ENCODE measurements at regions not wholly inside any gene's neighbourhood (a gene's known extent, or its start where the extent isn't known, plus 50 kb on each side); places are given as distances from the start of the nearest gene placed in this dataset.
"Not testable (repeated sequence)": the region's sequence is repeated elsewhere in the genome, so short reads cannot be mapped to it uniquely, and the experiment has no call there.

DNA sequence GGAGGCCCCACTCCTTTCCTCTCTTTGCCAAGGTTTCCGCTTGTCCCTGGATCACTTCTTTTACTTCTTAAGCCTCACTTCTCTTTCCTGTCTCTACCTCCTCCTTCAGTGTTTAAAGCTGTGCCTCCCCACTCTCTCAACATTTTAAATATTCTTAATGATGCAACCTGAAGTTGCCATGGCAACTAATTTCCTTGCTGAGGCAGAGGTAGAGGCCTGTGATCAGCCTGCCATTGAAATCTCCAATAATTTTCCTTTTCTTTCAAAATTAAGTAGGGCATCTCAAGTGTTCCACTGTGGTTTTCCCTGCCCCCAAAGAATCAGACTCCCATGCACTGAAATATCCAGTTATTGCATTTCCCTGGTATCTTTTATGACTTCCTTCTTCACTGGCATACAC, 108.6 kb upstream of the VRK1 start:
- no peak overlapping the region for H3K4me3 ChIP-seq (ENCODE audit: low read length)
- no peak for TF ChIP-seq ZNF274 (IDR thresholded peaks at IDR 0.05; ENCODE audit: low read depth, low read length)

- TF ChIP-seq ZNF274 (IDR thresholded peaks at IDR 0.05; ENCODE audit: low read depth, low read length), result no peak
- H3K4me3 ChIP-seq (ENCODE audit: low read length), result no peak overlapping the region
Observed at GRCh38 chr14:96690713-96691383, 106.3 kb upstream of the VRK1 start.

- no peak overlapping the region for H3K4me3 ChIP-seq (ENCODE audit: low read length)
- no peak for TF ChIP-seq ZNF274 (IDR thresholded peaks at IDR 0.05; ENCODE audit: low read depth, low read length)
Observed at GRCh38 chr14:96693252-96693820, 103.8 kb upstream of the VRK1 start.

GRCh38 chr14:96693987-96694386, 103.2 kb upstream of the VRK1 start:
- H3K4me3 ChIP-seq (ENCODE audit: low read length), result no peak overlapping the region
- no peak for TF ChIP-seq ZNF274 (IDR thresholded peaks at IDR 0.05; ENCODE audit: low read depth, low read length)

DNA sequence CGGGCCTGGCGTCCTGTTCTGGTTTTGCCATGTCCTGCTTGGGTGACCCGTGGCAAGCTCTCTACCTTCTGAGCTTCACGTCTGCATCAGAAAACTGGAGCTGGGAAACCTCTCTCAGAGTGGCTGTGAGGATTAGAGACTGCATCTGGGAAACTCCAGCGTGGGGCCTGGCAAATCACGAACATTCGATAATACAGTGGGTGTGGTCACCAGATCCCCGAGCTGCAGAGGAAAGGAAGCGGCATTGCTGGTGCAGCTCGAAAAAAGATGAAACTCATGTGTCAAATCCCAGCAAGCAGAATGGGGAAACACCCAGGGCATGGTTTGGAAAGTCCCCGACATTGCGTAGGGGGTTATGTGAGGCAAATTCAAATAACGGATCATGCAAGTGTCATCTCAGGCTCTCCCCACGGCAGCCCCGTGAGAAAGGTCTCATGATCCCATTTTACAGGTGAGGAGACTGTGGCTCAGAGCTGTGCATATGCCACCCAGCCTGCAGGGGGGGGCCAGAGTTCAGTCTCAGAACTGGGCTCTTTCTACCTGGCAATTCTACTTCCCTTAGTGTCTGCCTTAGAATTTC, 98.1 kb upstream of the VRK1 start:
- no peak overlapping the region for H3K4me3 ChIP-seq (ENCODE audit: low read length)
- TF ChIP-seq ZNF274 (IDR thresholded peaks at IDR 0.05; ENCODE audit: low read depth, low read length), result no peak

DNA sequence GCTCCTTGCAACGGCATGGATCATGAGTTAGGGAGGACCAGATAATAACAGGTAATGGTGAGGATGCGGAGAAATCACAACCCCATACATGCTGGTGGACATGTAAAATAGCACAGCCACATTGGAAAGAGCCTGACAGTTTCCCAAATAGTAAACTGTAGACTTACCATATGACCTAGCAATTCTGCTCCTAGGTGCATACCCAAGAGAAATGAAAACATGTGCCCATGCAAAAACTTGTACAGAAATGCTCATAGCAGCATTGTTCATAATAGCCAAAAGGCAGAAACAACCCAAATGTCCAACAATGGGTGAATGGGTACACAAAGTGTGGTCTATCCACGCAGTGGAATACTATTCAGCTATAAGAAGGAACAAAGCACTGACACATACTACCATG, 97.5 kb upstream of the VRK1 start:
- TF ChIP-seq ZNF274 (IDR thresholded peaks at IDR 0.05; ENCODE audit: low read depth, low read length), result no peak
- no peak overlapping the region for H3K4me3 ChIP-seq (ENCODE audit: low read length)

DNA sequence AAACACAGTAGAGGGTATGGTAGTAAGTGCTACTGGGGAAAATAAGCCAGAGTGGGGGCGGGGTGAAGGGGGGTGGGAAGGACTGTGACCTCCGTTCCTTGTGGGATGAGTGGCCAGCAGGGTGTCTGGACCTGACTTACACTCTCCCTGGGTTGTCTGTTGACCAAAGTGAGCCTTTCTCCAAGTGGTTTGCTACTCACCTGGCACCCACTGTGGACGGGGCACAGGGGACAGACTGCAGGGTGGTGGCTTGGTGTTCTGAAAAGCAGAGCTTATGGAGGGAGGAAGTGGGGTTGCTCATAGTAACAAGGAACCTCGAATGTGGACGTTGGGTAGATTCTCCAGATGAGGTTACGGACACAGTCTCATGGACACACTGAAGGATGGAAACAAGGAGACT, 94.4 kb upstream of the VRK1 start:
- TF ChIP-seq ZNF274 (IDR thresholded peaks at IDR 0.05; ENCODE audit: low read depth, low read length), result no peak
- no peak overlapping the region for H3K4me3 ChIP-seq (ENCODE audit: low read length)

GRCh38 chr14:96705422-96706092, 91.6 kb upstream of the VRK1 start:
- TF ChIP-seq ZNF274 (IDR thresholded peaks at IDR 0.05; ENCODE audit: low read depth, low read length), result no peak
- H3K4me3 ChIP-seq (ENCODE audit: low read length), result no peak overlapping the region

DNA sequence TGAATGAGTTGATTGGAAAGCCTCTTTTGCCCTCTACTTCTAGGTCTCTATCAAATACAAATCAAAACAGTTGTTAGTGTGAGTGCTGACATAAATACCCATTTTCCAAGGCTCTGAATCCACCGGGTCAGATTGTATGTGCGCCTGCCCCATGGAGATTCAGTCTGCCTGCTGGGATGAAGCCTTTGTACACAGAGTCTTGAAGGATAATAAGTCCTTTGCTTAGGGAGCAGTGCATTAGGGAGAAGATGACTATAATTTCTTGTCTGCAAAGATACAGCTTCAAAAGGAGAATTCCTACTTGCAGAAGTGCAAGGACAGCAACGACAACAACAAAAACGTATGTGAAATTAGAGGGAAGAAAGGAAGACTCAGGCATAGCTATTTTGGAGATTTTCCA, 90.3 kb upstream of the VRK1 start:
- no peak for TF ChIP-seq ZNF274 (IDR thresholded peaks at IDR 0.05; ENCODE audit: low read depth, low read length)
- H3K4me3 ChIP-seq (ENCODE audit: low read length), result no peak overlapping the region

- H3K4me3 ChIP-seq (ENCODE audit: low read length), result no peak overlapping the region
- no peak for TF ChIP-seq ZNF274 (IDR thresholded peaks at IDR 0.05; ENCODE audit: low read depth, low read length)
Observed at GRCh38 chr14:96710060-96710666, 87.0 kb upstream of the VRK1 start.

DNA sequence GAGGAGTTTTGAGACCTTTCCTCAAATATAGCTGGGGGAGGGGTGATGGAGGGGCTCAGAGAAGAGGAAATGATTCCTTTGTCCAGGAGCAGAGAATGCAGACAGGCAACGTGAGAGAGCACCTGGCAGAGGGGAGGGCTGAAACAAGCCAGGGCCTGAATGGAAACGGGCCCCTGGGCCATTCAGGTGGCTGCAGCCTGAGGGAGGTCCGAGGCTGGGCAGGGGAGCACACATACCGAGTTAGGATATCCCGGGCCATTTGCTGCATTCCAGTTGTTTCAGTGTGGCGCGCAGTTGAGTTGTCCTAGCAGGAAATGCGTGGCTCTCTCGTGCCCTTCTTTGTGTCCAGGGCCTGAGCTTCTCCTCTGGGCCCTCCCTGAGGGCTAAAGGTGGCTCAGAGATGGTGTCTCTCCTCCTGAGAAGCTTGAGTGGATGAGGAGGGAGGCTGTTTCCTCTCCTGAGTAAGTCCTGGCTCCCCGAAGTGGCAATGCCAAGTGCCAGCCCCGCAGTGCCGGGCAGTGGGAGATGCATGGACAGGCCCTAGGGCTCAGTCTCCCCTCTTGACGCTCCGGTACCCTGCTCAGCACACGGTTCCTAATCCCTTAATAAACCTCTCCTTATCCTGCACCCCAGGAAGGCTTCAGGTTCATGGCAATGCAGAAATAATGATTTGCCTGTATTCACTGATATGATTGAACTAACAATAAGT, 85.5 kb upstream of the VRK1 start:
- no peak overlapping the region for H3K4me3 ChIP-seq (ENCODE audit: low read length)
- TF ChIP-seq ZNF274 (IDR thresholded peaks at IDR 0.05; ENCODE audit: low read depth, low read length), result no peak

DNA sequence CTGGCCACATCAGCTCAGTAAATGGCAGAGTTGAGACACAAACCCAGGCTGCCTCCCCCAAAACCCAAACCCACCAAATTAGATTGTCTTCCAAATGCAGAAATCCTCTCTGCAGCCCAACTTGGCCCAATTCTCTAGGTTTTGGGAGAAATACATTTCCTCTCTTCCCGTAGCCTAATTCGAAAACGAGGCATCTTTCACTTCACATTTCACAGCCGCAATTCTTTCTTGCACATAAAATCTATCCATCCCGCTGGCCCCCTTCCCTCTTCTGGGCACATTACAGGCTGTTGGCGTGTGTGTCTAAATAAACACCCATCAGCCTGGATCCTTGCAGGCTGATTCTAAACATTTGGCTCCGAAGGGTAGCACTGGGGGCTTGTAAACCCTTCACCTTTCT, 83.8 kb upstream of the VRK1 start:
- no peak for TF ChIP-seq ZNF274 (IDR thresholded peaks at IDR 0.05; ENCODE audit: low read depth, low read length)

GRCh38 chr14:96714537-96714936, 82.6 kb upstream of the VRK1 start:
- H3K4me3 ChIP-seq (ENCODE audit: low read length), result not testable (repeated sequence)

More for the DNA sequence above, 83.8 kb upstream of the VRK1 start:
- no peak overlapping the region for H3K4me3 ChIP-seq (ENCODE audit: low read length)

GRCh38 chr14:96717116-96717515, 80.1 kb upstream of the VRK1 start:
- TF ChIP-seq ZNF274 (IDR thresholded peaks at IDR 0.05; ENCODE audit: low read depth, low read length), result no peak
- H3K4me3 ChIP-seq (ENCODE audit: low read length), result no peak overlapping the region
